HG03095 (cell line): ENCODE measurements at regions not wholly inside any gene's neighbourhood (a gene's known extent, or its start where the extent isn't known, plus 50 kb on each side); places are given as distances from the start of the nearest gene placed in this dataset.
"Not testable (repeated sequence)": the region's sequence is repeated elsewhere in the genome, so short reads cannot be mapped to it uniquely, and the experiment has no call there.

Source experiments
- ATAC-seq: cut with Tn5 transposase; IDR thresholded peaks from one replicate; pipeline ENCODE4 v1.9.1; 2021; ENCODE audit warnings: moderate library complexity; ENCODE audit not compliant: unreplicated experiment

- ATAC-seq: no peak
These were observed 522.4 kb upstream of the TLE4 start for GRCh38 chr9:79049371-79049770.

DNA sequence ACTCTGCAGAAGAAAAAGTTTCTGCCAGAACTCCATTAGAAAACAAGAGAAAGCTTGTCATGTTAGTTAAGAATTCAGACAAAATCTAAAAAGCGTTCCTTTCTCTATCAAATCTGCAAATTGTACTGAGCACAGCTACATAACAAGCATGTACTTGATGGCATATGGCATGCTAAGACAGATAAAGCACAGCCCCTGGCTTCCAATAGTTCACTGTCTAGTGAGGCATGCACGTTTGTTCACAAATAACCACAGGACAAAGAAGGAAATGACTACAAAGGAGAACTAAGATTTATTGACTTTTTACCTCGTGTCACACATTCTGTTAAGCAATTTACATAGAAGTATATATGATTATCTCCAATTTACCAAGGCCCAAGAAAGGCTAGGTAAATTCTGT, 518.2 kb upstream of the TLE4 start:
- ATAC-seq: no peak

- no peak for ATAC-seq
These were observed 517.3 kb upstream of the TLE4 start for GRCh38 chr9:79054500-79054899.

DNA sequence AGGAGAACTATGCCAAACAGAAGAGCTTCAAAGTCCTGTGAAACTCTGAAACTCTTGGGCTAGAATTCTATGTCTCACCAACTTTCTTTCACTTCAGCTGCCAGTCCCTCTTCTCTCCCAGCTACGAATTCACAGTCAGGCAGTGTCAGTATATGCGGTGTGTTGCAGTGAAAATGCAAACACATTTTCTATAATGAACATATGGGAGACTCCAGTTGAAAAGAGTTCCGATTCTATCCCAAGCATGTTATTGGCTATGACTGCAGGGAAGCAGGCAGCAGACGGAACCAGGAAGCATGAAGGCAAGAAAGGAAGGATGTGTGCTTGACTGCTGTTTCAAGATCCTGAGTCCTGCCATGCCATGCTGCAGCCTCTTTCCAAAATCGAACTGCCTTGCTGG, 515.7 kb upstream of the TLE4 start:
- ATAC-seq: no peak

DNA sequence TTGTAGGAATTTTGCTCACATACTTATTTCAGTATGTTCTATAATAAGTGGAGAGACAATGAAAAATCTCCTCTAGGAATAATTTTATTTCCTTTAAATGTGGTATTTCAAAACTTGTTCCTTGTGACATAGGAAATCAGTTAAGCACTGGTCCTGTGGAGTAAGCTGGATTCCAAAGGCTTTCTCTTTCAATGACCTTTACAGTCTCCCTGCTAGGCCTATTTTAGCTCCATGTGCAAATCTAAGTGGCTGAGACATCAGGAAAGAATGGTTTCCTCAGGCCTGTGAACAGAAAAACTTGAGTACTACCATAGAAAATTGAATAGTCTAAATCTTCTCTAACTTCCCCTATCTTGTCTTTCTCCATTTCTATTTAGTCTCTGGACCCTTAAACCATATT, 514.2 kb upstream of the TLE4 start:
- ATAC-seq: no peak

DNA sequence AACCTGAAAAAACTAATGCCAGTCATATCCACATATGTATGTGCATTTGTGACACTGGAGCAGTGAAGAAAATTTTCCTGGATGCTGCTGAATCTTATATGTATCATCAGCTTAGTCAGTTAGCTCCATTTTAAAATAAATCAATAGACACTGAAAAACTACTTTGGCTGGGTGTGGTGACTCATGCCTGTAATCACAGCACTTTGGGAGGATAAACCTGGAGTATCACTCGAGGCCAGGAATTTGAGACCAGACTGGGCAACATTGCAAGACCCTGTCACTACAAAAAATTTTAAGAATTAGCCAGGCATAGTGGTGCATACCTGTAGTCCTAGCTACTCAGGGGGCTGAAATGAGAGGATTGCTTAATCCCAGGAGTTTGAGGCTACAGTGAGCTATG, 511.0 kb upstream of the TLE4 start:
- no peak for ATAC-seq

DNA sequence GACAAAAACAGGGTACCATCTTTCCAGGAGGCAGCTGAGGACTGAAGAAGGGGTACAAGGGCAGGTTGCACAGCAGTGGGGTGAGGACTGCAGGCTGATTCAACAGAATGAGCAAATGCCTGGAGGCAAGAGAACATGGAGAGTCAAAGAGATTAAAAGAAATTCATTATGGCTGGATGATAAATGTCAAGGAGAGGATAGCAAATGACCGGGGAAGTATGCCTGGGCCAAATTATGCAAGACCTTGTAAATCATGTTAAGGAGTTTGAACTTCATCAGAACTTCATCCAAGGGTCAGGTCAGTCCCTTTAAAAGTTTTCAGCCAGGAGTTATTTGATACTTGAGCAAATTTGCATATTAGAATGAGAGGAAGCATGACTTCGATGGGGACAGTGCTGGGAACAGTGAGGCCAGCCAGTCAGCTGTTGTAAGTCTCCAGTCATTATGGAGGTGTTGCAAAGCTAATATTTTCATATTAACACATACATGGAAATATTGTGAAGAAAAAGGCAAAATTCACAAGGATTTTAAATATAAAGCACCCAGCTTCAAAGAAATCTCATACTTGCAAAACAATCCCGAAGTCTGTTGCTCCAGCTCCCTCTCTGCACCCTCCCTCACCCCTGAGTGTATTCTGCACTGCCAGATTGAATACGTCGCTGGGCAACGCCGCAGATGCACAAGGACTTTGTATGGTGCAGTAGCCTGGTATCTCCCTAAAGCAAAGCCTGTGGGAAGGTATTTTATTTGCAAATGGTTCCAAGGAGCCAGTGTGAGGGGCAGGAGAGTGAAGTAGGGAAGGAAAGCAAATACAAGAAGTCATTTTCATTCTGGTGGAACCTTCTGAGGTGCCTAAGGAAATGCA, 509.8 kb upstream of the TLE4 start:
- no peak for ATAC-seq

- ATAC-seq: no peak
These were observed 498.6 kb upstream of the TLE4 start for GRCh38 chr9:79073201-79073600.

DNA sequence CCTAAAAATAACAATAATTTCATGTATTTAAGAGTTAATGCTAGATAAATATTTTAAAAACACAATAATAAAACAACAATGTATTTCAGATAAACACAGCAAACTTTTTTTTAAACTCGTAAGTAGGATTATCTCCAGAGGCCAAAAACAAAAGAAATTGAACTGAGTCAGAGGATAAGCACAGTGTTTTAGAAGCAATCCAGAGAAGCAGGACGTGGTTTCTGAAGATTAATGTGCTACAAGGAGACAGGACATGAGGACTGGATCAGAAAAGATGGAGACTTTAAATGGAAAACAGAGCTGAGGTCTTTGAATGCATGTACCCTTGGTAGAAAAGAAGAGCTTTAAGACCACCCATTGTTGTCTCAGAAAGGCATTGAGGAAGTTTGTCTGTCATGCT, 491.2 kb upstream of the TLE4 start:
- ATAC-seq: no peak

GRCh38 chr9:79083621-79084020, 488.1 kb upstream of the TLE4 start:
- ATAC-seq: no peak

DNA sequence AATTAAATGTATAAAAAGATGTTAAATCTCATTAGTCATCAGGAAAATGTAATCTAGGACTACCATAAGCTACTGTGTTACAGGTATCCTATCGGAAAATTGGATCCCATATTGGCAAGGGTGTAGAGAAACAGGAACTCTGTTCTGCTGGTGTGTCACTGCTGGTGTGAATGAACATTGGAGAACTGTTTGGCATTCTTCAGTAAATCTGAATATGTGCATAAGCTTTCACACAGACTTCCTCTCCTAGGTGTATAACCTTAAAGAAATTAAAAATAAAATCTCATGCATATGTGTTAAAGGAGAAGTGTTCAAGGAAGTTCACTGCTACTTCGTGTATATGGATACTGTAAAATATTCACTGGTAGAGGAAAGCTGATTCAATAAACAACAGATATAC, 484.6 kb upstream of the TLE4 start:
- ATAC-seq: no peak

DNA sequence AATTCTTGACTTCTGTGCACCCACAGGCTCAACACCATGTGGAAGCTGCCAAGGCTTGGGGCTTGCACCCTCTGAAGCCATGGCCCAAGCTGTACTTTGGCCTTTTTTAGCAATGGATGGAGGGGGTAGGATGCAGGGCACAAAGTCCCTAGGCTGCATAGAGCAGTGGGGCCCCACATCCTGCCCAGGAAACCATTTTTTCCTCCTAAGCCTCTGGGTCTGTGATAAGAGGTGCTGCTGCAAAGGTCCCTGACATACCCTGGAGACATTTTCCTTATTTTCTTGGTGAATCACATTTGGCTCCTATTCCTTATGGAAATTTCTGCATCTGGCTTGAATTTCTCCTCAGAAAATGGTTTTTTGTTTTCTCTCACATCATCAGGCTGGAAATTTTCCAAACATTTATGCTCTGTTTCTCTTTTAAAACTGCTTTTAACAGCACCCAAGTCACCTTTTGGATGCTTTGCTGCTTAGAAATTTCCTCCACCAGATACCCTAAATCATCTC, 482.7 kb upstream of the TLE4 start:
- ATAC-seq: no peak

- ATAC-seq: not testable (repeated sequence)
These were observed 481.9 kb upstream of the TLE4 start for GRCh38 chr9:79089851-79090250.

- ATAC-seq: not testable (repeated sequence)
These were observed 468.5 kb upstream of the TLE4 start for GRCh38 chr9:79103257-79103656.

- no peak for ATAC-seq
These were observed 467.5 kb upstream of the TLE4 start for GRCh38 chr9:79104216-79104615.

- ATAC-seq: no peak
These were observed 466.8 kb upstream of the TLE4 start for GRCh38 chr9:79104951-79105350.

GRCh38 chr9:79107911-79108676, 463.7 kb upstream of the TLE4 start:
- ATAC-seq: no peak

GRCh38 chr9:79111653-79112052, 460.1 kb upstream of the TLE4 start:
- ATAC-seq: no peak

GRCh38 chr9:79115176-79115575, 456.6 kb upstream of the TLE4 start:
- ATAC-seq: no peak

GRCh38 chr9:79116041-79116440, 455.7 kb upstream of the TLE4 start:
- ATAC-seq: no peak

GRCh38 chr9:79116709-79117108, 455.1 kb upstream of the TLE4 start:
- no peak for ATAC-seq

DNA sequence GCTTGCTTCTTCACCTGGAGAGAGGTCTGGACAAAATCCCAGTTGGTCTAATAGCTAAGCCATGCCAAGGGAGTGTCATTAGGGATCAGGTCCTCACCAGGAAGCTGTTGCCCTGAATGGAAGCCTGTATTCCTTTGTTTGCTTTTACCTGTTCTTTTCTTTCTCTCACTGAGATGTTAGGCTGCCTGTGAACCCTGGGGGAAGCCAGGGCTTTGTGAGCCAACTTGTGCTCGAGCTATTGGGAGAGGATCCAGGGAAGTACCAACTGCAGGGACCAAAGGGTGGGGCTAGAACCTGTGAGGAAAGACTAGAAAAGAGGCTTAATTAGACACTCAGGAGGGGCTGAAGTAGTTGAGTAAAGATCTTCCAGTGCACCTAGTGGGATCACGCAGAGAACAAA, 451.2 kb upstream of the TLE4 start:
- no peak for ATAC-seq
